PC-3 (cell line): ENCODE measurements at regions not wholly inside any gene's neighbourhood (a gene's known extent, or its start where the extent isn't known, plus 50 kb on each side); places are given as distances from the start of the nearest gene placed in this dataset.

ENCODE experiments used
- ATAC-seq: fragments of 200-7000 bp; cut with Tn5 transposase; 2 replicates; pipeline ENCODE4 v1.9.1; 2020; ENCODE audit warnings: mild to moderate bottlenecking, moderate library complexity
- BruUV-seq: library from RNA; stranded (reverse); fragments of 400-500 nt; replicated peaks from 2 replicates; lab custom pipeline; 2021; lab: Mats Ljungman, UMichigan
- CTCF ChIA-PET: fragments of 300-600 bp; sonication (Branson Sonifier 250); formaldehyde crosslinking; loops from one replicate; lab custom pipeline; 2022; ENCODE audit warnings: antibody characterized with exemption; lab: Charles Lee
- POLR2A ChIA-PET: fragments of 300-600 bp; sonication (Branson Sonifier 250); formaldehyde crosslinking; loops from one replicate; lab custom pipeline; 2022; ENCODE audit warnings: antibody characterized with exemption; ENCODE audit not compliant: unreplicated experiment; lab: Charles Lee
- DNase-seq: peaks from one replicate; pipeline ENCODE4 v3.0.0-alpha.2; 2015
- H2AFZ ChIP-seq: fragments of 300-600 bp; sonication (generic); 2 replicates; pipeline ENCODE4 v1.6.0; 2016; ENCODE audit warnings: antibody characterized with exemption, low read length
- H3F3A ChIP-seq: fragments of 300-600 bp; sonication (generic); one replicate; pipeline ENCODE4 v1.6.0; 2017; ENCODE audit warnings: antibody characterized with exemption, low read length, control low read depth, mild to moderate bottlenecking; ENCODE audit not compliant: unreplicated experiment
- H3K27ac ChIP-seq: fragments of 300-600 bp; sonication (generic); 2 replicates; pipeline ENCODE4 v1.5.1; 2016; ENCODE audit warnings: mild to moderate bottlenecking, low read length
- H3K27me3 ChIP-seq: fragments of 300-600 bp; sonication (generic); 2 replicates; pipeline ENCODE4 v1.6.1; 2016; ENCODE audit warnings: low read length, mixed read lengths
- H3K36me3 ChIP-seq: fragments of 300-600 bp; sonication (generic); 2 replicates; pipeline ENCODE4 v1.6.1; 2016; ENCODE audit warnings: low read depth, mixed run types, low read length, mixed read lengths
- H3K4me1 ChIP-seq: fragments of 300-600 bp; sonication (generic); 2 replicates; pipeline ENCODE4 v1.5.1; 2016; ENCODE audit warnings: low read length; ENCODE audit not compliant: insufficient read depth
- H3K4me2 ChIP-seq: fragments of 300-600 bp; sonication (generic); 2 replicates; pipeline ENCODE4 v1.6.0; 2016; ENCODE audit warnings: low read length
- H3K4me3 ChIP-seq: fragments of 300-600 bp; sonication (generic); 2 replicates; pipeline ENCODE4 v1.5.1; 2016; ENCODE audit warnings: mild to moderate bottlenecking, low read length, mixed read lengths
- H3K79me2 ChIP-seq: fragments of 300-600 bp; sonication (generic); 2 replicates; pipeline ENCODE4 v1.6.1; 2017; ENCODE audit warnings: low read length, mixed read lengths
- H3K9ac ChIP-seq: fragments of 300-600 bp; sonication (generic); 2 replicates; pipeline ENCODE4 v1.6.0; 2016; ENCODE audit warnings: mild to moderate bottlenecking, low read length
- H3K9me2 ChIP-seq: fragments of 300-600 bp; sonication (generic); replicated peaks from 2 replicates; pipeline ENCODE4 v1.6.1; 2016; ENCODE audit warnings: mixed run types, low read length, mixed read lengths
- H3K9me3 ChIP-seq: fragments of 300-600 bp; sonication (generic); 2 replicates; pipeline ENCODE4 v1.6.1; 2016; ENCODE audit warnings: low read length, mixed read lengths
- H4K20me1 ChIP-seq: fragments of 300-600 bp; sonication (generic); 2 replicates; pipeline ENCODE4 v1.6.1; 2016; ENCODE audit warnings: low read length, mixed read lengths
- CTCF ChIP-seq: fragments of 300-600 bp; sonication (generic); conservative IDR thresholded peaks from 2 replicates; pipeline ENCODE4 v1.5.1; 2017; ENCODE audit warnings: antibody characterized with exemption, low read depth, mild to moderate bottlenecking, low read length
- EZH2 ChIP-seq: fragments of 300-600 bp; sonication (generic); IDR thresholded peaks from one replicate; pipeline ENCODE4 v1.6.1; 2017; ENCODE audit warnings: antibody characterized with exemption, mild to moderate bottlenecking, low read length; ENCODE audit not compliant: unreplicated experiment
- EZH2phosphoT487 ChIP-seq: fragments of 300-600 bp; sonication (generic); IDR thresholded peaks from 2 replicates; pipeline ENCODE4 v1.6.1; 2018; ENCODE audit warnings: mild to moderate bottlenecking, antibody characterized with exemption, low read length, borderline replicate concordance
- intact Hi-C: fragments of 100-400 bp; cut with micrococcal nuclease; formaldehyde crosslinking; loops from 2 replicates; pipeline ENCODE4 v1.9.0; 2023

- Histone ChIP-seq H3K79me2 (no peaks in the 10 kb centered on the region), H3K4me2 (no peak overlapping the region), H3F3A (no peaks in the 10 kb centered on the region), H2AFZ (no peak overlapping the region), H3K27me3 (no peaks in the 10 kb centered on the region), H3K4me1 (no peaks in the 10 kb centered on the region), H3K27ac (no peak overlapping the region), H3K9ac (no peak overlapping the region), H3K4me3 (no peak overlapping the region), H3K9me3 (peaks cover 7% of the 10 kb centered on the region; the same call in 1 of the 2 replicates), H3K36me3 (no peaks in the 10 kb centered on the region), H4K20me1 (no peaks in the 10 kb centered on the region), H3K9me2 (no peaks in the 10 kb centered on the region)
- DNase-seq (no peak), ATAC-seq (no peak)
- TF ChIP-seq EZH2, result no peak
- no peak for TF ChIP-seq CTCF
- TF ChIP-seq EZH2phosphoT487, result no peak
- CTCF ChIA-PET, result no interaction called here
- BruUV-seq, result no TSS peak
- POLR2A ChIA-PET, result no interaction called here
- intact Hi-C loops, result no loop called here
These were observed 828.3 kb downstream of the PDCD6IP start for GRCh38 chr3:34626699-34627098.

GRCh38 chr3:34634939-34635338 is 836.5 kb downstream of the PDCD6IP start:
- ATAC-seq (no peak), DNase-seq (no peak)
- H3K27ac ChIP-seq, result no peak overlapping the region
- intact Hi-C loops, result no loop called here
- H3K4me1 ChIP-seq, result no peaks in the 10 kb centered on the region
- H3K9ac ChIP-seq, result no peak overlapping the region
- H3K9me2 ChIP-seq, result no peaks in the 10 kb centered on the region
- H3K9me3 ChIP-seq, result peaks cover 11% of the 10 kb centered on the region
- H3K36me3 ChIP-seq, result no peaks in the 10 kb centered on the region
- H4K20me1 ChIP-seq, result no peaks in the 10 kb centered on the region
- H3K79me2 ChIP-seq, result no peaks in the 10 kb centered on the region
- H3K27me3 ChIP-seq, result no peaks in the 10 kb centered on the region
- H3K4me2 ChIP-seq, result no peak overlapping the region
- ChIA-PET CTCF (no interaction called here), POLR2A (no interaction called here)
- H3K4me3 ChIP-seq, result no peak overlapping the region
- no TSS peak for BruUV-seq
- H3F3A ChIP-seq, result no peaks in the 10 kb centered on the region
- TF ChIP-seq CTCF (no peak), EZH2phosphoT487 (no peak), EZH2 (no peak)
- no peak overlapping the region for H2AFZ ChIP-seq

GRCh38 chr3:34635352-34635850 is 837.0 kb downstream of the PDCD6IP start:
- intact Hi-C loops, result no loop called here
- ChIA-PET POLR2A (no interaction called here), CTCF (no interaction called here)
- TF ChIP-seq EZH2 (no peak), EZH2phosphoT487 (no peak), CTCF (no peak)
- Histone ChIP-seq H3K9me2 (no peaks in the 10 kb centered on the region), H3K27me3 (no peaks in the 10 kb centered on the region), H3K9ac (no peak overlapping the region), H3K4me2 (no peak overlapping the region), H3F3A (no peaks in the 10 kb centered on the region), H3K4me3 (no peak overlapping the region), H3K79me2 (no peaks in the 10 kb centered on the region), H3K27ac (no peak overlapping the region), H2AFZ (no peak overlapping the region), H4K20me1 (no peaks in the 10 kb centered on the region), H3K36me3 (no peaks in the 10 kb centered on the region), H3K9me3 (peaks cover 11% of the 10 kb centered on the region), H3K4me1 (no peaks in the 10 kb centered on the region)
- ATAC-seq (no peak), DNase-seq (no peak)
- BruUV-seq, result no TSS peak
